Gastroesophageal sphincter (tissue), 3 donors: ENCODE measurements at regions not wholly inside any gene's neighbourhood (a gene's known extent, or its start where the extent isn't known, plus 50 kb on each side); places are given as distances from the start of the nearest gene placed in this dataset.

ENCODE experiments used
- CTCF ChIP-seq, 4 experiments: fragments of 200-600 bp in 2 of 4; fragments of 450-650 bp in 2 of 4; sonication (generic) in 1 of 4; IDR thresholded peaks; one replicate each; pipeline ENCODE4 v1.5.1; 2017 to 2019; ENCODE audit warnings: antibody characterized with exemption in 4 of 4, mild to moderate bottlenecking in 2 of 4, moderate library complexity in 2 of 4
- EP300 ChIP-seq: sonication (generic); formaldehyde crosslinking; IDR thresholded peaks from one replicate; pipeline ENCODE4 v1.6.1; 2017; ENCODE audit warnings: antibody characterized with exemption, mild to moderate bottlenecking
- POLR2AphosphoS5 ChIP-seq: sonication (generic); formaldehyde crosslinking; IDR thresholded peaks from one replicate; pipeline ENCODE4 v1.6.1; 2017; ENCODE audit warnings: antibody characterized with exemption

GRCh38 chr17:31788571-31788946, 70.5 kb downstream of the COPRS start:
- TF ChIP-seq CTCF (IDR thresholded peaks at IDR 0.05) (no peak), EP300 (no peak), POLR2AphosphoS5 (no peak)
